GM19328 (cell line): ENCODE measurements at regions not wholly inside any gene's neighbourhood (a gene's known extent, or its start where the extent isn't known, plus 50 kb on each side); places are given as distances from the start of the nearest gene placed in this dataset.
"Not testable (repeated sequence)": the region's sequence is repeated elsewhere in the genome, so short reads cannot be mapped to it uniquely, and the experiment has no call there.

Source experiments
- ATAC-seq: cut with Tn5 transposase; IDR thresholded peaks from one replicate; pipeline ENCODE4 v1.9.1; 2021; ENCODE audit warnings: mild to moderate bottlenecking, moderate library complexity; ENCODE audit not compliant: unreplicated experiment

DNA sequence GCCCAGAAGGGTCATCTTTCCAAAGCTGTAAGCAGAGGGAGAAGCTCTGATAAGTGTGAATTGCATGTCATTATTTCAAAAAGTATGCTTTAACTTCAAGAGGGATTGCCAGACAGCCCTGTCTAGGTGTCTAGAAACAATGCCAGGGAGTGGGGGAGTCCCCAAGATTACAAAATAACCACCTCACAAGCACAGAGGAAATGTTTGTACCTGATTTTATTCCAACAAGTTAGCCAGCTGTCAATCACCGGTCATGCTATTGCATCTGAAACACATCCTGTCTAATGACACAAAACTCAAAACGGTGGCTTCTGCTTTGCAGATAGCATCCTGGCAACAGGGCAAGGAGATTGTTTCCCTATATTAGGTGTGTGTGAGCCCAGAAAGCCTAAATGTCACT lies 154.2 kb upstream of the WWC1 start:
- no peak for ATAC-seq

DNA sequence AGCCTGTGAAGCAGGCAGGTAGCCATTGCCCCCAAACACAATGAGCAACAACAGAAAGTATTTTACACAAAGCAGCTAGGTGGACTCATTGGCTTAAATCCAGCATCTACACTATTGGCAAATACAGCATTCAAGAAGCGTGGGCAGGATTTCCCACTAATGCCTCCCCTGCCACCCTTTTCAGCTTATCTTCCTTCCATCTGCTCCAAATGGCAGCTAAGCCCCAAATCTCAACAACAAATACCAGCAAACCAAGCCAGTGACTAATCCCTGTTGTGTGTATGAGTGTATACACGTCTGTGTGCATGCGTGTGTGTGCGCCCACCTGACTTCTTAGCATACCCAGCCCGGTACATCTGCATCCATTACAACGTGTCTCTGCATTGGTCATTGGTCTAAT lies 151.2 kb upstream of the WWC1 start:
- no peak for ATAC-seq

DNA sequence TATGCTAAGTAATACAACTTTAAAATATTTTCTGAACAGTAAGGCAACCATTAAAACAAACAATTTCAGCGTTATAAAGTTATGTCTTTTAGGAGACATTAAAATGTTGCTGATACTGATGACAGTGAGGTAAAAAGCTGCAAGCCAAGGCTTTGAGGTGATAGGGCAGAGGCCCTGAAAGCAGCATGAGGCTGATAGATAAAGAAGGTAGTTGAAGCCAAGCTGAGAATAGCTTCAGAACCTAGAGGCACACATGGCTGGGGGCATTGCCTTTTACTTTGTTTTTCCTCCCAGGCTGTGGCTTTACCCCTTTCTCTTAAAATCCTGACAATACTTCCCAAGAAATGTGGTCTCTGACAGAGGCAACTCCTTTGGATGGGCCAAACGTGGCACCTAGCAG lies 149.0 kb upstream of the WWC1 start:
- ATAC-seq: no peak

DNA sequence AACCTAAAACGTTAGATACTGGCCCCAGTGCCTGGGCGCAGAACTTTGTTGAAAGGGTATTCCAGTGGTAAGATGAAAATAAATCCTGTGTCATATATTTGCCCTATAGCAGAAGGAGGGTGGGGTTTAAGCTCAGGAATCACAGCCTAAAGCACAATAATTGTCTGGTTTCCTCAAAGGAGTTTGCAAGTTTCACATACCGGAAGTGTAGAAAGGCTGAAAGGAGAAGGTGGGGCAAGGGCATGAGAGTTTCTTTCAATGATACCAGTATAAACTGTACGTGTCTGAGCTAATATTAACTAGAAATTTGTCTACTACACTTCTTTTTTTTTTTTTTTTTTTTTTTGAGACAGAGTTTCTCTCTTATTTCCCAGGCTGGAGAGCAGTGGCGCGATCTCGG lies 147.9 kb upstream of the WWC1 start:
- ATAC-seq: not testable (repeated sequence)

DNA sequence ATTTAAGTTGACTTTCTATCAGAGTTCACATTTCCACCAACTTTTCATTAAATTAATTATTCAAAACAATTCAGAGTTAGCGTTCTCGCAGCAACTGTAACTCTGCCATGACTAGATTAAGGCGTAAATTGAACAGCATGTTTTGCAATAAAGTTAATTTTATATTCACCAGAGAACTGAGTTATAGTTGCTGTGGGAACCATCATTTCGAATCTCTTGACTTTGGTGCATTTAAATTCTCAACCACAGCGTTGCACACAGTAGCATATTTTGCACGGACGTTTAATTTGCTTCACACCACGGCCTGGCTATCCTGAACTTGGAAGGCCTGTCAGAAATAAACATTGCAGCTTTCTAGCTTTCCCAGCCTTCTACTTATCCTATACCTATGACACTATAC lies 144.3 kb upstream of the WWC1 start:
- ATAC-seq: no peak

DNA sequence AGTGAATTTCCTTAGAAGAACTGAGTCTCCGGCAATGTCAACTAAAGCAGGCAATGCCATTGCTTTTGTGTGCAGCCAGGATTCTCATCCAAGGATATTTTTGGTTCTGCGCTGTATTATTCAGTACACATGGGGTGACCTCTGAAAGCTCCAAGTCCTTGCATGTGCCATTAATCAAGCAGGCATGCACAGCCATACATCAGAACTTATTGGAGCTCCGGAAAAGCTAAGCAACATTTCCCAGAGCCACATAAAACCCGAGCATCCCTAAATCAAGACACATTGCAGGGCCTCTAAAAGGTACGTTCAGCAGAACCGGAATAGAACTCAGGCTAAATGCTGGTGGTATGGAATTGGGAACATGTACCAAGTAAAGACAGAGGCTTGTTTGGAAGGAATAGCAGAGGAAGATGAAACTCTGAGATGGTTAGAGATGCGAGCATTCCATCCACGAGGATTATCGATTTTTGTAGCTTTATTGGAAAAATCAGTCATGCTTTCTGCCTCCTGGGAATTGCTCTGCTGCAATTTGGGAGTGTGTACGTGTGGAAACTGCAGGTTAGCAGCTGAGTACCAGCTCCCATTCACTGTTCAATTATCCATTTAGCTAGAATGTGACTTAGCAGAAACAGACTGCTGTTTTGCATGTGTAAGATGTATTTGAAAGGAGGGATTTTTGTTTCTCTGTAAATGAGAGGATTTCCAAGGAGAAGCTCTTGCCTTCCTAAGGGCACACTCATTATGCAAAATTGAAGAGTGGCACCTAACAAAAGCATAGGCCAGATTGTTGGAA lies 143.7 kb upstream of the WWC1 start:
- ATAC-seq: no peak

DNA sequence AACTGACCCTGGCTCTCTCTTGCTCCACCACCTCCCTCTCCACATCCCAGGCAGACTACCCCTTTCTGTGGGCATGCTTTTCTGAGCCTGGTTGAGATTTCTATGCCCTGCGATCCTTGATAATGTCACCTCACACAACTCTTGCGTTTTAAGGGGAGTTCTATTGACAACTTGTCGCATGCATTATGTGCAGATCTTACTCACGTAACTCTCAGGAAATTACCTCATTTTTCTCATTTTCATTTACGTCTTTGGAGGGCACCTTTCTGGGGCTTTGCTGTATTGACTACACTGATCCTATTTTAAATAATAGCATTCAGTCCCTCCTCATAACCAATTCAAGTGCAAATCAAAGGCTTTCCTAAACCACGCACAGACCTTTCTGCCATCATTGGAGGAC lies 140.4 kb upstream of the WWC1 start:
- no peak for ATAC-seq

DNA sequence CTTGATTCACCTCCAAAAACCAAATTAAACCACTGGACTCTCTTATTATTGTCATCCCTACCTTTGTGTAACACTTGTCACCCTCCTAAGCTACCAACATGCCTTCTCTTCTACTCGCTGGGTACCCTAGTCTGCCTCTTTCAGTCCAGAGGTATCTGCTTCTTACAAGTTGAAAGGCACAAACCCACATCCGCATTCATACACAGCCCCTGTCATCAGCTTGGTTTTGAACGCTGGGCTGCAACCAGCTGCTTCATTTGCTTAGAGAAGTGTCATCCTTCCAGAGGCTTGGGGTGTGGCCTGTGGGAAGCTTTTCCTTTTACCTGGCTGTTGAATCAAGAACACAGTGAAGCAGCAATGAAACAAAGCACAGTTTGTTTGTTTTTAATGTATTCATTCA lies 138.8 kb upstream of the WWC1 start:
- ATAC-seq: no peak

DNA sequence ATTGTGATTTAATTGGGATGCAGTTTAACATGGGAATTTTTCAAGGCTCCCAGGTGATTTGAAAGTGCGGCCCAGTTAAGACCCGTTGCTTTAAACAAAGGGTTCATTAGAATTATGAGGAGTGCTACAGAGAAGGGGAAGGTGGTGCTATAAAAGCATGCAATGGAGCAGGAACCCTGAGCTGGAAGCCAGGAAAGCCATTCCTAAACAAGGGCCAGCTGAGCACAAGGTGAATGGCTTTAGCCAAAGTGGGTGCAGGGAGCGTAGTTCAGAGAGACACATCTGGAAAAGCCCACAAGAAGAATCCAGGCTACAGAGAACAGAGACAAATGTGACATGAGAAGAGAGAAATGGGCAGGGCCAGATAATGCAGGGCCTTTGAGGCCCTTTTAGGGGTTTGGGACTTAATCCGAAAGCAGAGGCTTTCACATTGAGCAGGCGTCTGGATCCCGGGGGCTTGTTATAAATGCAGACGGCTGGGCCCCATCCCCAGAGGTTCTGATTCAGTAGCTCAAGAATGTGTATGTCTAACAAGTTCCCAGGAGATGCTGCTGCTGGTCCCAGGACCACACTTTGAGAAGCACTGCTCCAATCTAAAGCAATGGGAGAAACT lies 138.1 kb upstream of the WWC1 start:
- ATAC-seq: no peak

DNA sequence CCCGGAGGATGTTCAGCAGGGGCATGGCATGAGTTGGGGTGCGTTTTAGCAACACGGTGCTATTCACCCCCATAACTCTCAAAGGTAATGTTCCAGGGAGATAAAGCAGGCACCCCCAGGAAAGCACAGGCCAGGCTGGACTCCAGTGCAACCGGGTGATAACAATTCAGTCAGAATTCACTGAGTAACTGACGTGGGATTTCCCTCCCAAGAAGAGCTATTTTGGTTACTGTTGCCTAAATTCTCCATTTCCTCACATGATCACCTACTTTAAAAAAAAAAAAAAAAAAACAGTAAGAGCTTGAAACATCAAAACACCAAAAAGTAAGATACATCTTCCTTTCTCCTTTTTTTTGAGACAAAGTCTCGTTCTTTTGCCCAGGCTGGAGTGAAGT lies 137.6 kb upstream of the WWC1 start:
- no peak for ATAC-seq

DNA sequence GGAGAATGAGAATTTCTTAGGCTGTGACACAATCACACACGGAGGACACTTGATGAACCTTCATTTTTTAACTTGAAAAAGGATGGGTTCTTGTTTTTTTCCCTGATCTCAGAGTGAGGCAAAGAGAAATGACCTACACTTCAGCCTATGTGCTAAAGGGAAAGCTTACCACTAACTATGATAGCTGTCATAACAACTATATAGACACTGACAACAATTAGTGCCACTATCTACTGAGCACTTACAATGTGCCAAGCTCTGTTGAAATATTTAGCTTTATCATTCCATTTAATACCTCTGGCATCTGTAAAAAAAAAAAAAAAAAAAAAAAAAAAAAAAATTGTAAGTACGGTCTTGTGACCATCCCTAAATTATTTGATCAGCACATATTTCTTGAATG lies 135.9 kb upstream of the WWC1 start:
- ATAC-seq: no peak

DNA sequence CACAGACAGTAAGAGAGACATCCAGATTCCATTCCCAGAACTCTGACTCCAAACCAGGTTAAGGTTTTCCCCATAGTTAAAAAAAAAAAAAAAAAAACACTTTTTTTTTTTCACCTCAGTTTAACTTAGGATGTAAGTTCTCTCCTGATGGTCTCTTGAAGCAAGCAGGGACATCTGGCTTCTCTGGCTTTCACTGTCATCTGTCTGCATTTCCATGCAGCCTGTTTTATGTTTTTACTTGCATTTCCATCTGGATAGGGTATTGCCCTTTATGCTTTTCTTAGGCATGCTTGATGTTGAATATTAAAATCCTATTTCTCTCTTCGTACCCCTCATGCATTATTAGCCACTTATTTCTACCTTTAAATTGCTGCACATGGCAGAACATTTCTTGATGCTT lies 135.3 kb upstream of the WWC1 start:
- no peak for ATAC-seq

DNA sequence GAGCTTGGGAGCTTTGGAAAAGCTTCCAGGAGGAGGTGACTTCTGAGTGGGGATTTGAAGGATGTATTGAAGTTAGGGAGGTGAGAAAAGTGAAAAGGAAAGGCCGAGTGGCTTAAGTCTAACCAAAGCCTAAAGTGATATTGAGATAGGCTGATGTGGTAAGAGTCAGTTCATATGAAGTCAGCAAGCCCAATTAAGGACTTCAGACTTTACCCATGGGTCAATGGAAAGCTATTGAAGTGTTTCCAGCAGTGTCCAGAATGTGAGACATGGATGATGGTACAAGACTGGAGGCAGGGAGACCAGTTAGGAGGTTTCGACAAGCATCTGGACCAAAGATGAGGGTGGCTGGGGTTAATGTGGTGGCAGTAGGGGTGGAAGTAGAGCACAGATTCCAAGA lies 134.3 kb upstream of the WWC1 start:
- ATAC-seq: no peak

DNA sequence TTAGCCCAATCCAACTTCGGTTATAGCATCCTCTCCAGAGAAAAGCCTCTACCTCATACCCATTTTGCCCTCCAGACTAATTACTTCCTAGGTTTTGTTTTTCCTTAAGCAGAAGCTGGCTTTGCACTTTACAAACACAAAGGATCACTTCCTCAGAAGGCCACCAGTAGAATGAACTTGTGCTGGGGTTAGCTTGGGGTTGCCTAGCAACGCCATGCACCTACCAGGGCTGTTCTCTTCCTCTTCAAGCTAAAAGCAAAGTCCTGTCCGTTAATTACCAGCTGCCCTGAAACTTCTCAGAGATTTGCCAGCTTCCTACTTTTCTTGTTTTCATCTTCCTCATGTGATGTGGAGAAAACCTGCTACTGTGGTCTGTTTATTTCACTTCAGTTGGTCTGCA lies 132.0 kb upstream of the WWC1 start:
- ATAC-seq: no peak

DNA sequence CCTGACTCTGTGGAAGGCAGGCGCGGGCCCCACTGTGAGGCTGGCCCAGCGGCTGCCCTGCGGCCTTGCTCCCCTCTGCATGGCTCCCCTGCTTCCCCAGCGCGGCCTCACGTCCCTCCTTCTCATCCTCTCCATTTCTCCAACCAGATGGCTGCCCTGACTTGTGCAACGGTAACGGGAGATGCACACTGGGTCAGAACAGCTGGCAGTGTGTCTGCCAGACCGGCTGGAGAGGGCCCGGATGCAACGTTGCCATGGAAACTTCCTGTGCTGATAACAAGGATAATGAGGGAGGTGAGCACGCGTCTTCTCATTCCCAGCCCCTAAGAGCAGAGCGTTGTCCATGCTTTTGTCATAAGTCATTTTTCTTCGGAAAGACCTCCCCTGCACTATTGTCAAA lies 129.0 kb upstream of the WWC1 start:
- ATAC-seq: no peak

DNA sequence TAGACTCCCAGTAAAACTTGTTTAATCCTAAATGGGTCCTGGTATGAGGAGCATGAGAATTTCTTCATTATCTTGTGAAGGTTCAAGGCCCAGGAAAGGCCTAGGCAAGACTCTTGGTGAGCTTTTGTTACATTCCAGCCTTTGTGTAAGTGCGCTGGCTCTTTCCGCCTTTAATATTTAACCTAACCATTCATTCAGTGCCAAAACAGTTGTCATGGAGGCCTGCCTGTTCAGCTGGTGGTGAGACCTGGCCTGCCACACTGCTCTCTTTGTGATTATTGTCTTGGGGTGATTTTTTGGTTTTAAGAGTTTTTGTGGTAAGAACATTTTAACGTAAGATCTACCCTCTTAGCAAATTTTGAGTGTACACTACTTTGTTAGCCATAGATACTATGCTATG lies 127.5 kb upstream of the WWC1 start:
- ATAC-seq: no peak

DNA sequence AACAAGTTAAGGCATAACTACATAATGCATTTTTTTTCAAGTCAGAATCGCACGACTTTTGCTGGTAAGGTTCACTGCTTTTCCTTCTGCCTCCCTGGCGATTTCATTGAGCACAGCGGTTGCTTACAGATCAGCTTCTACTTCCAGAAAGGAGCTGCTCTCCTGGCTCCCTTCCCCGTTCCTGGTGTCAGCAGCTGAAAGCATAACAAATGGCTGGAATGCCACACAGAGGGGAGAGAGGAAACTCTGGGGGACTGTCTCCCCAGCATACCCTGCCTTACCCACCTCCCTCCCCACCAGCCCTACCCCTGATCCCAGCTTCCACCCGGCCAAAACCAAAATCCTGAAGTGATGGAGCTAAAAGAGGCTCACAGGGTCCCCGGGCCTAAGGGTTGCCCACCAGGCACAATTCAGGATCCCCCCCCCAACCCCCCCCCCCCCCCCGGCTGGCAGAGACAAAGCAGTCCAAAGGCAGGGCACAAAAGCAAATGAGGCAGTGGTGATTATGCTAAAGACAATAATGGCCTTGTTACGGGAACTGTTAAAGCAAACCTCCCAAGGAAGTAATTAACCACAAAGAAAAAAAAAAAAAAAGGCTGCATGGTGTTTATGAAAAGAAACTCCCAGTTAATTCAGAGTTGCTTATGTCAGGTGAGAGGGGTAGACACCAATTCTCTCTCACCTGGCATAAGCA lies 126.1 kb upstream of the WWC1 start:
- no peak for ATAC-seq

DNA sequence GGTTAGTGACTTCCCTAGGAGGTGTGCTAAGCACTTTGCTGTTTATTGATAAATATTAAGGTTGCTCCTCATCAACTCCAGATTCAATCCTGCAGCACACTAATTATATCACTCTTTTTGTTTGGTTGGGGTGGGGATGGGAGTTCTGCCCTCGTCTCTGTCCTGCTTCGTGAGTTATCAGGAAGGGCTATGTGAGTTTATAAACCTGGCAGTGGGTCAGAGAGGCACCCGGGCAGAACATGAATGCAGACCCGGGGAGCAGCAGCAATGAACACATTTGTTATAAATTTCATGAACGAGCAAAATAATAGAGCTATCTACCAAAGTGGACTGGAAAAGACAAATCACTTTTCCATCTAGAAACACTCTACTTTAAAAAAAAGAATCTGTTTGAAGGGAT lies 125.5 kb upstream of the WWC1 start:
- ATAC-seq: no peak

DNA sequence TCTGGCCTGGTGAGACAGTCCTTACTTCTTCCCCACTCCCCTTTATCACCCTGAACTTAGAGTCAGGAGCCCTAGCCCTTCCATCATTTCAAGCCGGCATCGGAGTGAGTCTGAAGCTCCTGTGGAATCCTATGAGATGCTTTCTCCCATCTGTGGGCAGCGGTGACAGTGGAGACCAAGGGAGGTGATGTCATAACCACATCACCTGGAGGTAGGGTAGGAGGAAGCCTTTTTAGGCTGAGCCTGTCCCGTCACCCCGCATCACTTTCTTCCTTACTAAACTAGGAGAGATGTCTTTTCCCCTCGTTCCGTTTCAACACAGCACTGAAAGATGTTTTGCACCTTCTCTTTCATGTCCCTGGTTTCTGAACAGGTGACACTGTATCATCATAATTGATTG lies 124.1 kb upstream of the WWC1 start:
- no peak for ATAC-seq

DNA sequence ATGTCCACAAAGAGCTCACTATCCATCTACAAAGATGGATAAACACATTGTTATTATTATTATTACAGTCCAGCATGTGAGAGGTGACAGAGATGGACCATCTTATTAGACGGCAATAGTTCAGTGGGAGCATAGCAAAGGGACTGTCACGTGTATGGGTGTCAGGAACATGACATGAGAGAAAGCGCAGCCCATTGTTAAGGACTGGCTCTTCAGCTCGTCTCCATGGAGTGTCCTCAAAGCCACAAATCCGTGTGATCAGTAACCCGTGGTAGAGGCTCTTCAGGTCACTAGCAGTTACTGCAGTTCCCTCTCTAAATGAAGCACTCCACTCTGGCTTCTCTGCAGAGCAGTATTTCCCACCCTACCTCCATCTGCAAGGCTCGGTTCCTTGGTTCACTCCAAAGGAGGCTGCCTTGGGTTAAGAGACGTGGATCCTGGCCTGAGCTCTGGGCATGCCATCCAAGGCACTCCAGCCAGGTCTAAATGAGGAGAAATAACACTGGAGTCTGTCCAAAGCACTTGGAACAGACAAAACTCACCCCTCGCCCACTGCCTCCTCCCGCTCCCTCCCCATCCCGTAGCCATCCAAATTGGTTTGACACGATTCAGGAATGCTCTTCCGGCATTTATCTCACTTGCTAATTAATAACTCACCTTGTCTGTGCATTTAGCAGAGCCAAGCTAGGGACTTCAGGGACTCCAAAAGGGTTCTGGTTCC lies 122.3 kb upstream of the WWC1 start:
- no peak for ATAC-seq

DNA sequence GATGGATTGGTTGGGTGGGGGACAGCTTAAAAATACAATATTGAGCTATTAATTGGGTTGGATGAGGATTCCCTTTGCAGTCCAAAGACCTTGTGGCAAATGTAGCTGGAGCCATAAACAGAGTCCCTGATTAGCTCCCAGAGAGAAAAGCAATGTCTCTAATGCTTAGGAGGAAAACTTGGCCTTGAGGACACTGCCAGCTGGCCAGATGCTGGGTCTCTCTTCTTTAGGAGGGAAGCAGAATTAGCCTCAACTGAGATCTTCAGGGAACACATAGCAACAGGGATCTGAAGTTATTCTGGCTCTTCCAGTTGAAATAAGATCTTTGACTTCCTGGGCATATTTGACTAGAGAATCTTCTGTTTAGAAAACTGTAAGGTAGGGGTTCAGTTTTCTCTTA lies 121.7 kb upstream of the WWC1 start:
- no peak for ATAC-seq
